A172 (cell line): ENCODE measurements at regions not wholly inside any gene's neighbourhood (a gene's known extent, or its start where the extent isn't known, plus 50 kb on each side); places are given as distances from the start of the nearest gene placed in this dataset.

ENCODE experiments used
- DNase-seq: peaks from one replicate; pipeline ENCODE4 v3.0.0-alpha.2; 2015; ENCODE audit warnings: low spot score

GRCh38 chr2:199025146-199025545 is 432.6 kb downstream of the SATB2 start:
- no peak for DNase-seq

- DNase-seq: no peak
These were observed 433.5 kb downstream of the SATB2 start for GRCh38 chr2:199024224-199024623.

GRCh38 chr2:199019898-199020507 is 437.7 kb downstream of the SATB2 start:
- DNase-seq: peak; percentile 59

GRCh38 chr2:199018826-199019225 is 438.9 kb downstream of the SATB2 start:
- no peak for DNase-seq

- no peak for DNase-seq
These were observed 442.7 kb downstream of the SATB2 start for GRCh38 chr2:199015072-199015471.

- no peak for DNase-seq
These were observed 443.5 kb downstream of the SATB2 start for GRCh38 chr2:199014226-199014625.

- DNase-seq: no peak
These were observed 445.8 kb downstream of the SATB2 start for GRCh38 chr2:199011908-199012307.

- DNase-seq: no peak
These were observed 463.1 kb downstream of the SATB2 start for GRCh38 chr2:198994678-198995077.

GRCh38 chr2:198991431-198991830 is 466.3 kb downstream of the SATB2 start:
- DNase-seq: no peak

- DNase-seq: no peak
These were observed 482.0 kb downstream of the SATB2 start for GRCh38 chr2:198975779-198976178.

GRCh38 chr2:198973785-198974184 is 484.0 kb downstream of the SATB2 start:
- no peak for DNase-seq

GRCh38 chr2:198973181-198973580 is 484.6 kb downstream of the SATB2 start:
- DNase-seq: no peak

GRCh38 chr2:198968545-198968944 is 489.2 kb downstream of the SATB2 start:
- no peak for DNase-seq

GRCh38 chr2:198966269-198966668 is 491.5 kb downstream of the SATB2 start:
- DNase-seq: no peak

GRCh38 chr2:198961547-198961946 is 496.2 kb downstream of the SATB2 start:
- DNase-seq: no peak

- DNase-seq: peak; percentile 25
These were observed 500.6 kb downstream of the SATB2 start for GRCh38 chr2:198957181-198957580.

- no peak for DNase-seq
These were observed 504.4 kb downstream of the SATB2 start for GRCh38 chr2:198953328-198953727.

GRCh38 chr2:198950803-198951202 is 506.9 kb downstream of the SATB2 start:
- DNase-seq: no peak

GRCh38 chr2:198945496-198945895 is 512.2 kb downstream of the SATB2 start:
- DNase-seq: no peak

GRCh38 chr2:198930170-198930569 is 527.6 kb downstream of the SATB2 start:
- DNase-seq: peak; percentile 5

GRCh38 chr2:198928026-198928425 is 529.7 kb downstream of the SATB2 start:
- DNase-seq: no peak

GRCh38 chr2:198917926-198918720 is 539.6 kb downstream of the SATB2 start:
- DNase-seq: no peak

GRCh38 chr2:198917275-198917674 is 540.5 kb downstream of the SATB2 start:
- DNase-seq: no peak
